CD14-positive monocyte (primary cell): ENCODE measurements at regions not wholly inside any gene's neighbourhood (a gene's known extent, or its start where the extent isn't known, plus 50 kb on each side); places are given as distances from the start of the nearest gene placed in this dataset.

ENCODE experiments used
- DNase-seq, 3 donors: peaks; one replicate each; pipeline ENCODE4 v3.0.0-alpha.2; 2011 to 2022
- H2AFZ ChIP-seq: 2 replicates; pipeline ENCODE4 v1.6.0; 2012; ENCODE audit warnings: mild to moderate bottlenecking, low read depth, low read length, inconsistent platforms; ENCODE audit not compliant: insufficient read depth, poor library complexity, severe bottlenecking
- H3K27ac ChIP-seq, 2 donors: 1 replicate in 1 of 2; 2 replicates in 1 of 2; pipeline ENCODE4 v1.5.1; 2012 to 2013; ENCODE audit warnings: low read length in 2 of 2, control low read depth in 1 of 2, inconsistent platforms in 1 of 2, low read depth in 1 of 2, mild to moderate bottlenecking in 1 of 2
- H3K27me3 ChIP-seq, 2 donors: one replicate each; pipeline versions ENCODE4 v1.6.0 to v1.6.1; 2011 to 2013; ENCODE audit warnings: low read length in 2 of 2; ENCODE audit not compliant: control insufficient read depth in 2 of 2, insufficient read depth in 2 of 2
- H3K36me3 ChIP-seq, 2 donors: replicated peaks in 1 of 2; 1 replicate in 1 of 2; 2 replicates in 1 of 2; pipeline versions ENCODE4 v1.5.1 to v1.6.1; 2012 to 2013; ENCODE audit warnings: low read length in 2 of 2, control low read depth in 1 of 2, inconsistent platforms in 1 of 2, mild to moderate bottlenecking in 1 of 2; ENCODE audit not compliant: insufficient read depth in 2 of 2, control insufficient read depth in 1 of 2
- H3K4me1 ChIP-seq, 2 donors: 1 replicate in 1 of 2; 2 replicates in 1 of 2; pipeline versions ENCODE4 v1.5.1 to v1.6.1; 2012 to 2013; ENCODE audit warnings: low read length in 2 of 2, control low read depth in 1 of 2, inconsistent platforms in 1 of 2, mild to moderate bottlenecking in 1 of 2, moderate library complexity in 1 of 2; ENCODE audit not compliant: insufficient read depth in 2 of 2, control insufficient read depth in 1 of 2
- H3K4me2 ChIP-seq: replicated peaks from 2 replicates; pipeline ENCODE3; 2012; ENCODE audit warnings: low read length, moderate library complexity, mild to moderate bottlenecking; ENCODE audit not compliant: poor library complexity, severe bottlenecking; ENCODE audit errors: extremely low read depth
- H3K4me3 ChIP-seq, 3 experiments: fragments of 200-600 bp in 1 of 3; sonication (generic) in 1 of 3; replicated peaks in 1 of 3; 1 replicate in 2 of 3; 2 replicates in 1 of 3; pipeline ENCODE4 v1.5.1; 2011 to 2013; ENCODE audit warnings: low read length in 3 of 3, mild to moderate bottlenecking in 3 of 3, control low read depth in 2 of 3, low read depth in 2 of 3, inconsistent platforms in 1 of 3, moderate library complexity in 1 of 3
- H3K79me2 ChIP-seq: 2 replicates; pipeline ENCODE4 v1.6.0; 2012; ENCODE audit warnings: mild to moderate bottlenecking, control low read depth, inconsistent platforms, low read length, moderate library complexity; ENCODE audit not compliant: insufficient read depth
- H3K9ac ChIP-seq: 2 replicates; pipeline ENCODE4 v1.6.0; 2017; ENCODE audit warnings: low read length, mild to moderate bottlenecking; ENCODE audit not compliant: insufficient read depth, poor library complexity, severe bottlenecking
- H3K9me3 ChIP-seq, 2 donors: replicated peaks in 1 of 2; 1 replicate in 1 of 2; 2 replicates in 1 of 2; pipeline versions ENCODE4 v1.5.1 to v1.6.1; 2012 to 2013; ENCODE audit warnings: low read length in 2 of 2, control low read depth in 1 of 2; ENCODE audit not compliant: control insufficient read depth in 1 of 2, insufficient read depth in 1 of 2
- H4K20me1 ChIP-seq: 2 replicates; pipeline ENCODE4 v1.6.0; 2012; ENCODE audit warnings: mild to moderate bottlenecking, low read length, control low read depth, moderate library complexity; ENCODE audit not compliant: insufficient read depth
- H3K27ac Mint-ChIP-seq, 7 donors: one replicate each; pipeline ENCODE4 v1.8.0; 2020; ENCODE audit warnings: mild to moderate bottlenecking in 7 of 7, mixed read lengths in 7 of 7, moderate library complexity in 6 of 7, inconsistent platforms in 2 of 7
- H3K27me3 Mint-ChIP-seq, 3 donors: one replicate each; pipeline ENCODE4 v1.8.0; 2021 to 2022; ENCODE audit warnings: low read depth in 3 of 3, mild to moderate bottlenecking in 3 of 3, mixed read lengths in 3 of 3, moderate library complexity in 3 of 3, inconsistent platforms in 1 of 3
- H3K36me3 Mint-ChIP-seq, 2 donors: one replicate each; pipeline ENCODE4 v1.8.0; 2020; ENCODE audit warnings: mixed read lengths in 2 of 2, inconsistent platforms in 1 of 2, mild to moderate bottlenecking in 1 of 2
- H3K4me1 Mint-ChIP-seq: one replicate; pipeline ENCODE4 v1.8.0; 2020; ENCODE audit warnings: mild to moderate bottlenecking, mixed read lengths
- H3K4me3 Mint-ChIP-seq, 2 donors: one replicate each; pipeline ENCODE4 v1.8.0; 2020; ENCODE audit warnings: mild to moderate bottlenecking in 2 of 2, mixed read lengths in 2 of 2, moderate library complexity in 1 of 2
- H3K9me3 Mint-ChIP-seq, 7 donors: one replicate each; pipeline ENCODE4 v1.8.0; 2020 to 2022; ENCODE audit warnings: mixed read lengths in 7 of 7, mild to moderate bottlenecking in 6 of 7, moderate library complexity in 6 of 7, inconsistent platforms in 2 of 7
- WGBS: methylation state at CpG from one replicate; pipeline ENCODE4 v1.1.5; 2013; ENCODE audit warnings: missing lambda C conversion rate; ENCODE audit not compliant: insufficient coverage; 5-methylcytosine and 5-hydroxymethylcytosine counted together
- intact Hi-C, 2 donors: fragments of 100-400 bp; cut with micrococcal nuclease; formaldehyde crosslinking; loops; one replicate each; pipeline versions ENCODE4 v1.15.0 to v1.15.1; 2023
- TF ChIP-seq, protein P1 (sequence below): fragments of 200-600 bp; IDR thresholded peaks from one replicate; pipeline ENCODE4 v1.8.0; 2022; ENCODE audit warnings: antibody characterized with exemption, mild to moderate bottlenecking

DNA sequence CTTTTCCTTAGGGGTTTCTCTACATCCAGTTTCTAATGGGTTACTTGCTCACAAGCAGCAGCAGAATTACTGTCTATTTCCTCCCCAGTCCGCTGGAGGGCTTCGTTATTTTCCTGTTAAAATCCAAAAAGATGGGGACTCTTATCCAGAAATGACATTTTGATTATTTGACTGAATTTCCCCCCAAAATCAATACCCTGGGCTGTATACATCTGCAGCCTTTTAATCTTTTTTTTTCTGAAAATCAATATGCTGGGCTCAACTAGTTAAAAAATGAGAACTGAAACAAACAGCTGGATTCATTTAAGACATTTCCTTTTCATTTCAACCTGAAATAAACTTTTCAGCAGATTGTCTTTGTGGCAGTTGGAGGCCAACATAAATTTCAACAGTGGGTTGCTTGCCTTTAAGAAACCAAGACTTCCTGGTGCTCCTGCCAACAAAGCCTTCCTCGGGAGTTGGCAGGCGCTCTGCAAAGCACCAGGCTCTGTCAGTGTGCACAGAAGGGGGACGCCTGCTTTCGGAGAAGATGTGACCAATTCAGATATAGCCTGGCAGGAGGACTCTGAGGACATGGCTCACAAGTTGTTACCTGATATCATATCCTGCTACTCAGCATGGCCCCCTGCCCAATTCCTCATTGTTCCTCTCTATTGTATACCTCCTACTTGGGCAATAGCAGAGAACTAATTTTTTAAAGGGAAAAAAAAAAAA lies 204.7 kb upstream of the ARG1 start:
- Histone ChIP-seq H3K4me2 (peak overlapping the region; percentile 46), H3K36me3 (no peaks in the 10 kb centered on the region), H2AFZ (peak overlapping the region; percentile 63), H3K27me3 (no peaks in the 10 kb centered on the region), H4K20me1 (no peaks in the 10 kb centered on the region), H3K27ac (no peak overlapping the region), H3K9me3 (no peaks in the 10 kb centered on the region), H3K79me2 (no peaks in the 10 kb centered on the region), H3K4me3 (peak overlapping the region in 1 of 3 experiments; percentile 27), H3K9ac (peak overlapping the region; percentile 15), H3K4me1 (peaks cover 10 to 16% of the 10 kb centered on the region in 2 donors)
- Mint-ChIP-seq H3K36me3 (no peaks in the 10 kb centered on the region), H3K4me1 (peaks cover 37% of the 10 kb centered on the region), H3K4me3 (peak overlapping the region; percentile 7 to 73), H3K27ac (peak overlapping the region in 2 of 7 donors; percentile 51 to 59), H3K9me3 (peaks cover 0 to 8% (median 3%) of the 10 kb centered on the region in 7 donors), H3K27me3 (no peaks in the 10 kb centered on the region)
- no peak for DNase-seq
- TF ChIP-seq, protein P1, sequence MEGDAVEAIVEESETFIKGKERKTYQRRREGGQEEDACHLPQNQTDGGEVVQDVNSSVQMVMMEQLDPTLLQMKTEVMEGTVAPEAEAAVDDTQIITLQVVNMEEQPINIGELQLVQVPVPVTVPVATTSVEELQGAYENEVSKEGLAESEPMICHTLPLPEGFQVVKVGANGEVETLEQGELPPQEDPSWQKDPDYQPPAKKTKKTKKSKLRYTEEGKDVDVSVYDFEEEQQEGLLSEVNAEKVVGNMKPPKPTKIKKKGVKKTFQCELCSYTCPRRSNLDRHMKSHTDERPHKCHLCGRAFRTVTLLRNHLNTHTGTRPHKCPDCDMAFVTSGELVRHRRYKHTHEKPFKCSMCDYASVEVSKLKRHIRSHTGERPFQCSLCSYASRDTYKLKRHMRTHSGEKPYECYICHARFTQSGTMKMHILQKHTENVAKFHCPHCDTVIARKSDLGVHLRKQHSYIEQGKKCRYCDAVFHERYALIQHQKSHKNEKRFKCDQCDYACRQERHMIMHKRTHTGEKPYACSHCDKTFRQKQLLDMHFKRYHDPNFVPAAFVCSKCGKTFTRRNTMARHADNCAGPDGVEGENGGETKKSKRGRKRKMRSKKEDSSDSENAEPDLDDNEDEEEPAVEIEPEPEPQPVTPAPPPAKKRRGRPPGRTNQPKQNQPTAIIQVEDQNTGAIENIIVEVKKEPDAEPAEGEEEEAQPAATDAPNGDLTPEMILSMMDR, result no peak
- WGBS, result 0% methylated on average over 6 of the region's 6 CpGs
- intact Hi-C loops, result no loop called here

DNA sequence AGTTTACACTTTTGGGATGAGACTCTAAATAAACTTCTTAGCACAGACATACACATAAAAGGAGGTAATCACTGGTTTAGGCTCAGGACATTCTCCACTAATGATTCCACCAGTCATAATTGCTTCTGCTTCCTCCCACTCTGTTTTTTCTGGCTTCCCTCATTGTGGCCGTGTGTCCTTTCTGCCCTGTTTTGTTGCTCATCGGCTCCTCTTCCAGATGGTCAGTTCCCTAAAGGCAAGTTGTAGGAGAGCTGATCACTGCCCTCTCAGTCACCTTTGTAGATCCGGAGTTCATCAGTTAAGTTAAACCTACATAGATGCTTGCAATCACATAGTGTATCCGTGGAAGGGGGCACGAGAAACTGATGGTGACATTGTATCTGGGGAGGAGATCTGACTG lies 200.5 kb upstream of the ARG1 start:
- no peak overlapping the region for H2AFZ ChIP-seq
- no peaks in the 10 kb centered on the region for H3K9me3 ChIP-seq
- TF ChIP-seq, protein P1, result no peak
- no peaks in the 10 kb centered on the region for H3K36me3 ChIP-seq
- H3K27me3 ChIP-seq, result no peaks in the 10 kb centered on the region
- Mint-ChIP-seq H3K27me3 (no peaks in the 10 kb centered on the region), H3K4me3 (no peak overlapping the region), H3K27ac (no peak overlapping the region), H3K36me3 (no peaks in the 10 kb centered on the region), H3K9me3 (peaks cover 0 to 8% (median 3%) of the 10 kb centered on the region in 7 donors), H3K4me1 (peaks cover 20% of the 10 kb centered on the region)
- no peaks in the 10 kb centered on the region for H4K20me1 ChIP-seq
- DNase-seq, result no peak
- no peak overlapping the region for H3K27ac ChIP-seq
- intact Hi-C loops, result no loop called here
- peaks cover 10 to 16% of the 10 kb centered on the region in 2 donors for H3K4me1 ChIP-seq
- H3K4me3 ChIP-seq, result no peak overlapping the region
- no peaks in the 10 kb centered on the region for H3K79me2 ChIP-seq
- no peak overlapping the region for H3K9ac ChIP-seq
- WGBS, result 100% methylated on average over 1 of the region's 5 CpGs
- no peak overlapping the region for H3K4me2 ChIP-seq
